Activated CD4-positive, alpha-beta T cell treated with anti-CD3 and anti-CD28 coated beads, Interleukin-2, amount 10 ng/mL, durations not matched to agents 7 days and 5 days (primary cell): ENCODE measurements at regions not wholly inside any gene's neighbourhood (a gene's known extent, or its start where the extent isn't known, plus 50 kb on each side); places are given as distances from the start of the nearest gene placed in this dataset.
A peak's percentile ranks its signal among the peaks of the same experiment; 100 is the strongest.
"Not testable (repeated sequence)": the region's sequence is repeated elsewhere in the genome, so short reads cannot be mapped to it uniquely, and the experiment has no call there.

ENCODE experiments used
- CTCF ChIA-PET: fragments of 350-600 bp; sonication (Branson Sonifier 250); formaldehyde crosslinking; loops from one replicate; lab custom pipeline; 2021; ENCODE audit warnings: antibody characterized with exemption; lab: Charles Lee
- POLR2A ChIA-PET: fragments of 350-600 bp; sonication (Branson Sonifier 250); formaldehyde crosslinking; loops from one replicate; lab custom pipeline; 2021; ENCODE audit warnings: antibody characterized with exemption; lab: Charles Lee
- DNase-seq: peaks from one replicate; pipeline ENCODE4 v3.0.0-alpha.2; 2020
- H3K27ac Mint-ChIP-seq: one replicate; pipeline ENCODE4 v1.8.0; 2021; ENCODE audit warnings: mild to moderate bottlenecking, moderate library complexity, mixed read lengths
- H3K27me3 Mint-ChIP-seq: one replicate; pipeline ENCODE4 v1.8.0; 2021; ENCODE audit warnings: mixed read lengths
- H3K36me3 Mint-ChIP-seq: one replicate; pipeline ENCODE4 v1.8.0; 2021; ENCODE audit warnings: low read depth, mixed read lengths
- H3K4me1 Mint-ChIP-seq: one replicate; pipeline ENCODE4 v1.8.0; 2021; ENCODE audit warnings: mixed read lengths
- H3K4me3 Mint-ChIP-seq: one replicate; pipeline ENCODE4 v1.8.0; 2021; ENCODE audit warnings: mild to moderate bottlenecking, moderate library complexity, mixed read lengths
- H3K9me3 Mint-ChIP-seq: one replicate; pipeline ENCODE4 v1.8.0; 2021; ENCODE audit warnings: mixed read lengths

DNA sequence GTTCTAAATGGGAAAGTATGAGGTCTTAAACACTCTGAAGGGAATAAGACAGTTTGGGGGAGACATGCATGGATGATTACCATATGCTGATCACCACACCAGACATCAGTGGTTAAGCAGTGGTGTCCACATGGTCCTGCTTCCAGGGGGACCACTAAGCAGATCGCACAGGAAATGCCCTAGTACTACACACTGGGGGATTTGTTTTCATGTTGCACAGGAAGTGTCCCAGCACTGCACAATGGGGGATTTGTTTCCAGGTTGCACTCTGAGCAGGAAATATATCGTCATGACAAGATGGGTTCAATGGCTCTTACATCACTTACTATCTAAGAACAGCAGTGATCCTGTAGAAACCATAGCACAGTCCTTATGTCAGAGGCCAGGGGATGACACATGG is 245.5 kb downstream of the BCL11B start:
- no peak for DNase-seq
- Mint-ChIP-seq H3K4me3 (no peak overlapping the region), H3K4me1 (peaks cover 19% of the 10 kb centered on the region), H3K36me3 (peaks cover 10% of the 10 kb centered on the region), H3K9me3 (peaks cover 24% of the 10 kb centered on the region), H3K27me3 (no peaks in the 10 kb centered on the region), H3K27ac (no peak overlapping the region)
- ChIA-PET POLR2A (no interaction called here), CTCF (no interaction called here)

DNA sequence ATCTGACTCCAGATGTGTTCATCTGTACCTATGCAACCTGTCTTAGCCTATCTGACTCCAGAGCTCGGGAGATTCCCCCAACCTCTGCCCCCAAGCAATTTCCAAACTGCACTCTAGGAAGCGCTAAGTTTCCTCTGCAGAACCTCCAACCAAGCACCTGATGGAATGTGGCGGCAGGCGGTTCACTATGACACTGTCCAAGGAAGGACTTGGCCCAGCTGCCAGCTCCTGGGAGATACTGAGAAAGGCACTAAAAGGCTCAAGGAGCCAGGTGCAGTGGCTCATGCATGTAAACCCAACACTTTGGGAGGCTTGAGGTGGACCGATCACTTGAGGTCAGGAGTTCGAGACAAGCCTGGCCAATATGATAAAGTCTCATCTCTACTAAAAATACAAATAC is 244.0 kb downstream of the BCL11B start:
- peaks cover 4% of the 10 kb centered on the region for H3K36me3 Mint-ChIP-seq
- DNase-seq = no peak
- no peak overlapping the region for H3K27ac Mint-ChIP-seq
- CTCF ChIA-PET = no interaction called here
- H3K27me3 Mint-ChIP-seq = no peaks in the 10 kb centered on the region
- H3K9me3 Mint-ChIP-seq = peaks cover 25% of the 10 kb centered on the region
- POLR2A ChIA-PET = no interaction called here
- H3K4me3 Mint-ChIP-seq = no peak overlapping the region
- peaks cover 5% of the 10 kb centered on the region for H3K4me1 Mint-ChIP-seq

DNA sequence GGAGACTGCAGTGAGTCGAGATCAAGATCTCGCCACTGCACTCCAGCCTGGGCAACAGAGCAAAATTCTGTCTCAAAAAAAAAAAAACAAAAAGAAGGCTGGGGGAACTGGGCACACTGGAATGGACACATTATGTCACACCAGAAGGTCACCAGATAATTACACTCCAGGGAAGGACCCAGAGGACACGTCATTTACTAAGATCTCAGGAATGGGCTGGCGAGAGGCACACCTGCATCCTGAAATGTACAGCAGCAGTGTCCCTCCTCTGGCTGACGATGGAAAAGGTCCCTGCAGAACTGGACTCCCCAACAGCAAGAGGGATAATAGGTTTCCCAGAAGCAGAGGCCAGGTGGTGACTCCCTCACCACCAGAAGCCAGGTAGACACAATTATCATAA is 243.5 kb downstream of the BCL11B start:
- Mint-ChIP-seq H3K4me3 (no peak overlapping the region), H3K4me1 (peaks cover 5% of the 10 kb centered on the region), H3K36me3 (peaks cover 4% of the 10 kb centered on the region), H3K27me3 (no peaks in the 10 kb centered on the region), H3K27ac (no peak overlapping the region), H3K9me3 (peaks cover 25% of the 10 kb centered on the region)
- DNase-seq = no peak
- CTCF ChIA-PET = no interaction called here
- POLR2A ChIA-PET = no interaction called here

DNA sequence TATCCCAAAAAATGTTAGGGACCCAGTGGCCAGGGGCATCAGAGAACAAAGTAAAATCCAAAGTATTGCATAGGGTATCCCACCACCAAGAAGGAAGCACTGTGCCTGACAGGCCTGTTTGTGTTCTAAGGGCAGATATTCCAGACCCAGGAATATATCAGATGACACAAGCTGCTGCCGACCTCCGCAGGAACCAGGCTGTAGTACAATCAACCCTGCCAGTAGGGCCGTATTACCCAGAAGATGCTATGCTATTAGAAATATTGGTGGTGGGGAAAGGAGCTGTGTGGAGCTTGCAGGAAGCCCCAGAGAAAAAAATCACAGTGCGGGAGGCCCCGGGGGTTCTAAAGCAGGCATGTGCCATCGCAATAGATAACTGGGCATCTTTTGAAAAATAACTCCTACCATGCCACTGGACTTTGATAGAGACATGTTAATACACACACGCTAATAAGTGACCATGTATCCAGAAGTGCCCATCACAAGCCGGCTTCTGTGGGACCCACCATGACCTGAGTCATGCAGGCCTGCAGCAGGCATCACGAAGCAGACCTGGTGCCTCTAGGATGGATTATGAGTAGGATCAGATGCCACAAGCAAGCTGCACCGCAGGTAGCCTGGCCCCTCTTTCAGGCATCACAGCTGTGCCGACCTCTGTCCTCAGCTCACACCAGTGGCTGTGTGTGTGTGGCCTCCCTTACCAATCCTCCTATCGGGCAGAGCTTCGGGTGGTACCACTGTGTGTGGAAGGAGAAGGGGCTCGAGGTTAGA is 242.7 kb downstream of the BCL11B start:
- Mint-ChIP-seq H3K27ac (peak overlapping the region; percentile 63), H3K36me3 (peaks cover 4% of the 10 kb centered on the region), H3K27me3 (no peaks in the 10 kb centered on the region), H3K4me3 (no peak overlapping the region), H3K9me3 (peaks cover 23% of the 10 kb centered on the region), H3K4me1 (peaks cover 5% of the 10 kb centered on the region)
- CTCF ChIA-PET = no interaction called here
- POLR2A ChIA-PET = no interaction called here
- no peak for DNase-seq

DNA sequence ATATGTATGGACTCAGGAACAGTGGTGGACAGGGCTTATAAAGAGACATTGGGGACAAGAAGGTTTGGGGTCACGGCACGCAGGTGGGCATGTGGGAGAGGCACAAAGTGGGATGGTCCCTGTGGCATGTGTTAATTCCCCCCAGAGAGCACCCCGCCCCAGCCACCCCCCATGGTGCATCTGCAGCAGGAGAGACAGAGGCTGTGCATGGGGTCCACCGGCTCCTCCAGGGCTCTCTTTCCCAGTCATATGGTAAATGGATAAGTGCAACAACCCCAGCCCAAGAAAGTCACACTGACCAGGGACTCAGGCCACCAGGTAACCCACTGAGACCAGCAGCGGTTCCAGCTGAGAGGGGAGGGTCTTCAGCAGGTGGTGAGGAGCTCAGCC is 242.1 kb downstream of the BCL11B start:
- CTCF ChIA-PET = no interaction called here
- POLR2A ChIA-PET = no interaction called here

DNA sequence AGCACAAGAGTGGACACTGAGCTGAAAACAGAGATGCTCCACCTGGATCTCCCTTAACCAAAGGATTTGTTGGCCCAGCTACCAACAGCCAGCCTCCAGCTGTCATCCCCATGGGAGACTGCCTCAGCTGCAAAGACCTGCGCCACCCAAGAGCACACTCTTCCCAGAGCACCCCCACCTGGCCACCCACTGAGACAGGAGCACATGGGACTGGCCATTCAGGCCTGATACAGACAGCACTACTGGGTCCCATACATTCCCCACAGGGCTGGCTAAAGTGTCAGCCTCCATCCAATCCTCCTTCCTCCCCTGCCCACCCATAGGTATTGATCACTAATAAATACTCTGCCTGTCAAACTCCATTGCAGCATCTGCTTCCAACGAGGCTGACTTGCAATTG is 241.5 kb downstream of the BCL11B start:
- Mint-ChIP-seq H3K27me3 (no peaks in the 10 kb centered on the region), H3K4me3 (no peak overlapping the region), H3K9me3 (peaks cover 18% of the 10 kb centered on the region), H3K4me1 (peaks cover 5% of the 10 kb centered on the region), H3K27ac (no peak overlapping the region), H3K36me3 (peaks cover 4% of the 10 kb centered on the region)
- no peak for DNase-seq
- CTCF ChIA-PET = no interaction called here
- POLR2A ChIA-PET = no interaction called here

More for the DNA sequence above, 242.1 kb downstream of the BCL11B start:
- Mint-ChIP-seq H3K4me3 (no peak overlapping the region), H3K36me3 (peaks cover 4% of the 10 kb centered on the region), H3K9me3 (peaks cover 18% of the 10 kb centered on the region), H3K27me3 (no peaks in the 10 kb centered on the region), H3K4me1 (peaks cover 5% of the 10 kb centered on the region), H3K27ac (peak overlapping the region; percentile 63)
- no peak for DNase-seq

DNA sequence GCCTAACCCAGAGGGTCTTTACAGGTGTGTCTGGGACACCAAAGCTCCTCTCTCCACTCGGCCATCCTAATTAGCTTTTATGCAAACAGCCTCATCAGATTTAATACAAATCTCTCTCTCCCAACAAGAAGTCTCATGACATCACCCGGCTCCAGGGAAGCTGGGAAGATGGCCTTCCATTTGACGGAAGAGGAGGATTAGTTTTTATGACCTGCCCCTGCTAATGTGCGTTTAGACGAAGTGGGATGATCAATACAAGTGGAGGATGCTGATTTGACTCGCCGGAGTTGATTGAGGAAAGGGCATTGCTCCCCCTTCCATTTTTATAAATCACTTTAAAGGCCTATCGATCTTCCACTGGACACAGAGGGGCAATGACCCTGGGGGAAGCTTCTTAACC is 239.2 kb downstream of the BCL11B start:
- no peak for DNase-seq
- no peaks in the 10 kb centered on the region for H3K27me3 Mint-ChIP-seq
- no peaks in the 10 kb centered on the region for H3K4me1 Mint-ChIP-seq
- ChIA-PET CTCF (no interaction called here), POLR2A (no interaction called here)
- no peak overlapping the region for H3K4me3 Mint-ChIP-seq
- no peaks in the 10 kb centered on the region for H3K36me3 Mint-ChIP-seq
- no peak overlapping the region for H3K27ac Mint-ChIP-seq
- H3K9me3 Mint-ChIP-seq = peaks cover 8% of the 10 kb centered on the region

DNA sequence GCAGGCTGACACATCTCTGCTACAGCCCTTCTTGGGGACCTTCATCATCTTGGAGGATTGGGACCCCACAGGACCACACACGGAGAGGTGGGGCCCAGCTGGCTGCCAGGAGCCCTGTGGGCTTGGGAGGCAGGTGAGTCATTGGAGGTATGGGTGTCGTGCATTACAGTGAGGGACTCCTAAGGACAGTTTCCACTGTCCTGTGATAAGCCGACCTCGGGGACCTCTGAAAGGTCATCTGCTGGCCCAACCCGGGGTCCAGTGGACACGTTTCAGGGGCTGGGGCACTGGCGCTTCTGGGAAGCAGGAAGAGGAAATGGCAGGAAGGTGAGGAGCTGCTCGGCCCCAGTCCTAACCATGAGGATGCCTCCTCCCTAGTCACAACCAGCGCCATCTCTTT is 238.0 kb downstream of the BCL11B start:
- no peak overlapping the region for H3K4me3 Mint-ChIP-seq

DNA sequence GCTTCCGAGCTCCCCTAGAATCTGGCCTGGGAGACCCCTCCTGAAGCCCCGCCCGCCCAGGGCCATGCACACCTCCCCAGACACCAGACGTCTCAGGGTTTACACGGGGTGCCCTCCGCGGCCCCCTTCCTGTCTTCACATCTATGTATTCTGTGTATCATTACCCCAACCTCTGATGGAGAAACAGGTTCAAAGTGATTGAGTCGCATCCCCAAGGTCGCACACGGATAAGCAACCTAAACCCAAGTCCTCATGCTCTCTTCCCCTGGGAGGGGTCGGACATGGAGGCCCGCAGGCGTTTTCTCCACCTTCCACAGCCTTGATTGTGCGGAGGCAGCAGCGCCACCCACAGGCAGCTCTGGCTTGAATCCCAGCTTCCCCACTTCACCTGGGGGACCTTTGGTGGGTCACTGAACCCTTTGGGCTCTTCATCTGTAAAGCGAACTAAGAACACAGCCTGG is 237.3 kb downstream of the BCL11B start:
- Mint-ChIP-seq H3K9me3 (peaks cover 8% of the 10 kb centered on the region), H3K27ac (no peak overlapping the region), H3K27me3 (no peaks in the 10 kb centered on the region), H3K36me3 (no peaks in the 10 kb centered on the region), H3K4me1 (no peaks in the 10 kb centered on the region), H3K4me3 (no peak overlapping the region)
- ChIA-PET CTCF (interaction anchor here (1.4 kb wide), 1 partner anchor 9 kb away, joined by 4 read pairs; no protein-coding TSS in a partner anchor), POLR2A (no interaction called here)
- DNase-seq = no peak

More for the DNA sequence above, 238.0 kb downstream of the BCL11B start:
- DNase-seq = no peak
- Mint-ChIP-seq H3K27ac (no peak overlapping the region), H3K36me3 (no peaks in the 10 kb centered on the region), H3K27me3 (no peaks in the 10 kb centered on the region), H3K4me1 (no peaks in the 10 kb centered on the region), H3K9me3 (peaks cover 8% of the 10 kb centered on the region)
- ChIA-PET CTCF (no interaction called here), POLR2A (no interaction called here)

DNA sequence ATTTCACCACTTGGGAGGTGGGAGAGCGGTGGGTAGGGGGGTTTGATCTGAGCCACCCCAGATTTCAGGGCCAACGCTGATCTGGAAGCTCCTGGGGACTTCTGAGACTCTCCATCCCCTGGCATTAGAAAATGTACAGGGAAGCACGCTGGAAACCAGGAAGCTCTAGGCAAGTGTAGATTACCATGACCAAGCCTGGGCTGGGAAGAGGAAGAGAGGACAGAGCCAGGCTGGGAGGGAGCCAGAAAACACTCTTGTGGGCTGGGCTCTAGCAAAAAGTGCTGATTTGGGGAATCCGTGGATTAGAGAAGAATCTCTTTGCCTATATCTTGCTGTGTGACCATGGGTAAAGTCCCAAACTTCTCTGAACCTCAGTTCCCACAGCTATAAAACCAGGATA is 236.7 kb downstream of the BCL11B start:
- ChIA-PET POLR2A (no interaction called here), CTCF (interaction anchor here (1.4 kb wide), 1 partner anchor 9 kb away, joined by 4 read pairs; no protein-coding TSS in a partner anchor)
- H3K36me3 Mint-ChIP-seq = no peaks in the 10 kb centered on the region
- no peaks in the 10 kb centered on the region for H3K4me1 Mint-ChIP-seq
- no peak overlapping the region for H3K27ac Mint-ChIP-seq
- H3K9me3 Mint-ChIP-seq = peaks cover 8% of the 10 kb centered on the region
- no peak for DNase-seq
- no peak overlapping the region for H3K4me3 Mint-ChIP-seq
- H3K27me3 Mint-ChIP-seq = no peaks in the 10 kb centered on the region

DNA sequence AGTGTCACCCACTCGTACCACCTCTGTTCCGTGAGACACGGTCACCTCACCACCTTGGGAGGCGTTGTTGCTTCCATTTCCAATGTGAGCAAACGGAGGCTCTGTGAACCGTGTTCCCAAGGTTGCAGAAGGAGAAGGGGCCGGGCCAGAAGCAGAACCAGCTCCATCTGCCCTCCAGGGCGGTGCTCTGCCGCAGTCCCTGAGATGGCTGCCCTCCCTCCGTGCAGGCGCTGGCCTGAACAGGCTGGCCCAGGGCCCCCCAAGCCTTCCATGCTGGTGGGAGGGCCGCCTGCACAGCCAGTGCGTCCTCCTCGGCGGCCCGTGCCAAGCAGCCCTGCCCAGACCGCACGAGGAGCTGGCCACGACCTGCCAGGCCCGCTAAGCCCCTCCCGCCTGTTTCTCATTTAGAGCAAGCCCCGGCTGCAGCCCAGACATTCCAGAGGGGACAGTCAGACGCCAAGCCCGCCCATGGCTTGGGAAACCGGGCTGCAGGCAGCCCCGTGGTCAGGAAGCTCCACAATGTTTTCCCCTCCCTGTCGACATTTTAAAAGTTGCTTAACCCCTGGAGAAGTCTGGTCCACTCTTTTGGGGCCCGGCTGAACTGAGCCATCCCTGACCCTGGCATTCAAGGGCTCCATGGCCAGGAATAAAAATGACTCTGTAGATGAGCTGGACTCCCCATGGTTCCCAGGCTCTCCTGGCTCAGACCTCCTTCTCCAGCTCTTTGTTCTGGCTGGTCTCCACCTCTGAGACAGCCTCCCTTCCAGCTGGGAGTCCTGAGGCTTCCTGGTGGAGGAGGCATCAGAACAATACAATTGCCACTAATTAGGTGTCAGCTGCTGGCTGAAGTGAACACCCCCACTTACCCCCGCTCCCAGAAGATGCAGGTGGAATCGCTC is 236.0 kb downstream of the BCL11B start:
- CTCF ChIA-PET = interaction anchor here (1.4 kb wide), 1 partner anchor 8 kb away, joined by 4 read pairs; no protein-coding TSS in a partner anchor
- H3K4me1 Mint-ChIP-seq = no peaks in the 10 kb centered on the region
- peaks cover 8% of the 10 kb centered on the region for H3K9me3 Mint-ChIP-seq
- no peaks in the 10 kb centered on the region for H3K27me3 Mint-ChIP-seq
- POLR2A ChIA-PET = no interaction called here
- no peak overlapping the region for H3K4me3 Mint-ChIP-seq
- no peak overlapping the region for H3K27ac Mint-ChIP-seq
- no peaks in the 10 kb centered on the region for H3K36me3 Mint-ChIP-seq
- no peak for DNase-seq

DNA sequence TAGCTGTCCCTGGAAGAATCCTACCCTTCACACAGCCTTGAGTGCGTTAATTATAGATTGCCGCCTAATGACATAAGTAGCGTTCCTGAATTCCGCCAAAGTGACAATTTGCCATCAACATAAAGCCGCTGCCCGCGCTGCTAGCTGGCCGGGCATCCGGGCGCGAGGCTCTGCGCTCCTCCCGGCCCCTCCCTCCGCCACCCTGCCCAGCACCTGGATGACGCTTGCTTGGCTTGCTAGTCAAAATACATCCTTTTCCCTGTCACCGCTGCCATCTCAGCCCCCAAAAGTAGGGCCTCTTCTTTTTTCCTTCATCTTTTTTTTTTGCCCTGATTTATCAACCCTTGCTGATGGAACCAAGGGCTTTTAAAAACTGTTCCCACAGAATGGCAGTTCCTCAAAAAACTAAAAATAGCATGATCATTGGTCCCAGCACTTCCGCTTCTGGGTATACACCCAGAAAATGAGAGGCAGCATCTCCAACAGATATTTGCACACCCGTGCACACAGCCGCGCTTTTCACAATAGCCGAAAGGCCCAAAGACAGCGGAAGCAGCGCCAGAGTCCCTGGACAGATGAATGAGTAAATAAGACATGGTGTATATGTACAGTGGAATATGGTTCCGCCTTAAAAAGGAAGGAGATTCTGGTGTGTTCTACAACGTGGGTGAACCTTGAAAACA is 235.2 kb downstream of the BCL11B start:
- POLR2A ChIA-PET = no interaction called here
- Mint-ChIP-seq H3K9me3 (peaks cover 7% of the 10 kb centered on the region), H3K36me3 (no peaks in the 10 kb centered on the region), H3K4me3 (no peak overlapping the region), H3K4me1 (no peaks in the 10 kb centered on the region), H3K27ac (no peak overlapping the region), H3K27me3 (no peaks in the 10 kb centered on the region)
- no peak for DNase-seq
- CTCF ChIA-PET = no interaction called here

DNA sequence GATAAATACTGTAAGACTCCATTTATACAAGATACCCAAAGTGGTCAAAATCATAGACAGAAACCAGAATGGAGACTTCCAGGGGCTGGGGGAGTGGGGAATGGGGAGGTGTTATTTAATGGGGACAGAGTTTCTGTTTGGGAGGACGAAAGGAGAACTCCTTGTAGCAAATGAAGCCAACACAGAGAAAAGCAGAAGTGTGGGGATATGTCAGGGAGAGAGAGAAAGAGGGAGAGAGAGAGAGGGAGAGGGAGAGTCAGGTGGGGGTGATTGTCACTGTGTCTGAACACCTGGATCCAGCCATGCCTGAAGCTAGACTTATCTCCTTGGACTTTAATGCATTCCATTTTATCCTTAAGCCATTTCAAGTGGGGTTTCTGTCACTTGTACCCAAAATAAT is 234.7 kb downstream of the BCL11B start:
- H3K9me3 Mint-ChIP-seq, H3K27me3 Mint-ChIP-seq, H3K4me1 Mint-ChIP-seq, H3K36me3 Mint-ChIP-seq, DNase-seq, POLR2A ChIA-PET, H3K4me3 Mint-ChIP-seq, CTCF ChIA-PET, H3K27ac Mint-ChIP-seq: not testable (repeated sequence)
